IMR-90 (cell line): ENCODE measurements at regions not wholly inside any gene's neighbourhood (a gene's known extent, or its start where the extent isn't known, plus 50 kb on each side); places are given as distances from the start of the nearest gene placed in this dataset.

ENCODE experiments used
- ATAC-seq: fragments of 200-7000 bp; cut with Tn5 transposase; 2 replicates; pipeline ENCODE4 v1.9.1; 2020; ENCODE audit warnings: low read depth, mild to moderate bottlenecking, moderate library complexity
- BruUV-seq: library from RNA; stranded (reverse); fragments of 400-500 nt; replicated peaks from 2 replicates; lab custom pipeline; 2021; lab: Mats Ljungman, UMichigan
- CTCF ChIA-PET: fragments of 300-600 bp; formaldehyde crosslinking; extraction: SDS; loops from one replicate; lab custom pipeline; 2021; ENCODE audit warnings: antibody characterized with exemption; lab: Yijun Ruan, JAX
- POLR2A ChIA-PET: fragments of 300-600 bp; sonication (Branson Sonifier 250); formaldehyde crosslinking; loops from one replicate; lab custom pipeline; 2022; ENCODE audit warnings: antibody characterized with exemption; ENCODE audit not compliant: unreplicated experiment; lab: Charles Lee
- DNase-seq: peaks from one replicate; pipeline ENCODE4 v3.0.0; 2013
- H2AFZ ChIP-seq: replicated peaks from 2 replicates; pipeline ENCODE3; 2013; ENCODE audit warnings: low read length, mild to moderate bottlenecking; ENCODE audit not compliant: poor library complexity
- H2AK5ac ChIP-seq: 2 replicates; pipeline ENCODE4 v1.6.1; 2013; ENCODE audit warnings: low read depth, low read length, inconsistent platforms
- H2AK9ac ChIP-seq: replicated peaks from 2 replicates; pipeline ENCODE3; 2013; ENCODE audit warnings: mild to moderate bottlenecking, low read depth, low read length, moderate library complexity; ENCODE audit not compliant: poor library complexity
- H2BK120ac ChIP-seq: 2 replicates; pipeline ENCODE4 v1.6.1; 2013; ENCODE audit warnings: low read depth, low read length, inconsistent platforms
- H2BK15ac ChIP-seq: 3 replicates; pipeline ENCODE4 v1.6.1; 2013; ENCODE audit warnings: low read depth, low read length, inconsistent platforms
- H2BK20ac ChIP-seq: 2 replicates; pipeline ENCODE4 v1.6.1; 2013; ENCODE audit warnings: low read depth, mild to moderate bottlenecking, inconsistent platforms, low read length, moderate library complexity
- H2BK5ac ChIP-seq: 2 replicates; pipeline ENCODE4 v1.6.1; 2013; ENCODE audit warnings: mild to moderate bottlenecking, low read depth, low read length, inconsistent platforms; ENCODE audit not compliant: poor library complexity, severe bottlenecking
- H3K14ac ChIP-seq: replicated peaks from 2 replicates; pipeline ENCODE4 v1.6.1; 2013; ENCODE audit warnings: low read depth, low read length, inconsistent platforms
- H3K18ac ChIP-seq: 2 replicates; pipeline ENCODE4 v1.6.1; 2013; ENCODE audit warnings: low read depth, low read length, control low read depth
- H3K23ac ChIP-seq: 2 replicates; pipeline ENCODE4 v1.6.1; 2013; ENCODE audit warnings: low read depth, low read length, inconsistent platforms
- H3K27ac ChIP-seq: 2 replicates; pipeline ENCODE4 v1.5.1; 2013; ENCODE audit warnings: mild to moderate bottlenecking, control low read depth, low read length; ENCODE audit not compliant: insufficient read depth
- H3K27me3 ChIP-seq: 2 replicates; pipeline ENCODE4 v1.6.1; 2013; ENCODE audit warnings: low read length; ENCODE audit not compliant: control insufficient read depth, insufficient read depth
- H3K36me3 ChIP-seq: 2 replicates; pipeline ENCODE4 v1.6.1; 2013; ENCODE audit warnings: low read length, mixed read lengths; ENCODE audit not compliant: control insufficient read depth, insufficient read depth
- H3K4ac ChIP-seq: 2 replicates; pipeline ENCODE4 v1.6.1; 2013; ENCODE audit warnings: low read depth, low read length, inconsistent platforms
- H3K4me1 ChIP-seq: 2 replicates; pipeline ENCODE4 v1.6.1; 2013; ENCODE audit warnings: low read length, mixed read lengths; ENCODE audit not compliant: control insufficient read depth, insufficient read depth
- H3K4me2 ChIP-seq: 2 replicates; pipeline ENCODE4 v1.6.1; 2013; ENCODE audit warnings: low read depth, mild to moderate bottlenecking, control low read depth, low read length, moderate library complexity
- H3K4me3 ChIP-seq: 2 replicates; pipeline ENCODE4 v1.5.1; 2013; ENCODE audit warnings: low read depth, mild to moderate bottlenecking, control low read depth, low read length, moderate library complexity; ENCODE audit not compliant: insufficient read depth
- H3K56ac ChIP-seq: 2 replicates; pipeline ENCODE4 v1.6.1; 2013; ENCODE audit warnings: low read length, inconsistent platforms; ENCODE audit not compliant: insufficient read depth; ENCODE audit errors: extremely low read depth
- H3K79me1 ChIP-seq, 2 experiments: 2 replicates each; pipeline ENCODE4 v1.6.1; 2013; ENCODE audit warnings: low read length in 2 of 2, inconsistent platforms in 1 of 2, low read depth in 1 of 2
- H3K9ac ChIP-seq: 2 replicates; pipeline ENCODE4 v1.6.1; 2013; ENCODE audit warnings: low read depth, low read length, control low read depth
- H3K9me1 ChIP-seq: 2 replicates; pipeline ENCODE4 v1.6.1; 2013; ENCODE audit warnings: low read length, inconsistent platforms; ENCODE audit not compliant: insufficient read depth
- H3K9me3 ChIP-seq: 2 replicates; pipeline ENCODE4 v1.6.1; 2013; ENCODE audit warnings: low read length; ENCODE audit not compliant: control insufficient read depth, insufficient read depth
- H4K20me1 ChIP-seq: 2 replicates; pipeline ENCODE4 v1.6.1; 2013; ENCODE audit warnings: low read length, inconsistent platforms; ENCODE audit not compliant: insufficient read depth
- H4K5ac ChIP-seq: 2 replicates; pipeline ENCODE4 v1.6.1; 2013; ENCODE audit warnings: mild to moderate bottlenecking, low read depth, low read length, control low read depth
- H4K8ac ChIP-seq, 2 experiments: 2 replicates each; pipeline ENCODE4 v1.6.1; 2013; ENCODE audit warnings: low read depth in 2 of 2, low read length in 2 of 2, control low read depth in 1 of 2, inconsistent platforms in 1 of 2
- H4K91ac ChIP-seq: 2 replicates; pipeline ENCODE4 v1.6.1; 2013; ENCODE audit warnings: low read depth, low read length, inconsistent platforms; ENCODE audit not compliant: insufficient read depth
- BHLHE40 ChIP-seq: fragments of 150-350 bp; IDR thresholded peaks from 2 replicates; pipeline ENCODE4 v1.6.1; 2016; ENCODE audit warnings: mild to moderate bottlenecking, low read depth, low read length
- CEBPB ChIP-seq: IDR thresholded peaks from 2 replicates; pipeline ENCODE4 v1.6.1; 2012; ENCODE audit warnings: low read depth, low read length, improper control_type of control experiment
- CHD1 ChIP-seq: IDR thresholded peaks from 2 replicates; pipeline ENCODE4 v1.6.1; 2012; ENCODE audit warnings: low read depth, low read length, improper control_type of control experiment
- FOS ChIP-seq: fragments of 150-350 bp; IDR thresholded peaks from 2 replicates; pipeline ENCODE4 v1.6.1; 2016; ENCODE audit warnings: low read depth, low read length
- MAFK ChIP-seq: IDR thresholded peaks from 2 replicates; pipeline ENCODE4 v1.6.1; 2012; ENCODE audit warnings: low read depth, low read length, improper control_type of control experiment
- MAZ ChIP-seq: IDR thresholded peaks from 2 replicates; pipeline ENCODE4 v1.6.1; 2012; ENCODE audit warnings: low read depth, mild to moderate bottlenecking, low read length, improper control_type of control experiment, moderate library complexity, borderline replicate concordance
- MXI1 ChIP-seq: IDR thresholded peaks from 2 replicates; pipeline ENCODE4 v1.6.1; 2012; ENCODE audit warnings: low read depth, mild to moderate bottlenecking, low read length, moderate library complexity, borderline replicate concordance
- NFE2L2 ChIP-seq: fragments of 150-350 bp; IDR thresholded peaks from 2 replicates; pipeline ENCODE4 v1.6.1; 2016; ENCODE audit warnings: low read depth, mild to moderate bottlenecking, low read length
- POLR2A ChIP-seq: IDR thresholded peaks from 2 replicates; pipeline ENCODE4 v1.6.1; 2012; ENCODE audit warnings: mild to moderate bottlenecking, low read depth, low read length
- RAD21 ChIP-seq: IDR thresholded peaks from 2 replicates; pipeline ENCODE4 v1.6.1; 2012; ENCODE audit warnings: low read length, improper control_type of control experiment
- RCOR1 ChIP-seq: IDR thresholded peaks from 2 replicates; pipeline ENCODE4 v1.6.1; 2012; ENCODE audit warnings: mild to moderate bottlenecking, low read length, improper control_type of control experiment; ENCODE audit not compliant: insufficient replicate concordance
- RFX5 ChIP-seq: IDR thresholded peaks from 2 replicates; pipeline ENCODE4 v1.8.0; 2012; ENCODE audit warnings: low read depth, mild to moderate bottlenecking, low read length, moderate library complexity
- SMC3 ChIP-seq: fragments of 150-350 bp; IDR thresholded peaks from 2 replicates; pipeline ENCODE4 v1.6.1; 2016; ENCODE audit warnings: low read depth, mild to moderate bottlenecking, antibody characterized with exemption, low read length, moderate library complexity
- USF2 ChIP-seq: fragments of 150-350 bp; IDR thresholded peaks from 2 replicates; pipeline ENCODE4 v1.6.1; 2017; ENCODE audit warnings: mild to moderate bottlenecking, antibody characterized with exemption, low read length, low read depth
- WGBS, 2 experiments: methylation state at CpG; one replicate each; pipeline versions ENCODE4 v1.1.5 to v1.1.7; 2013; ENCODE audit warnings: missing lambda C conversion rate in 2 of 2; ENCODE audit not compliant: insufficient read length in 1 of 2; ENCODE audit errors: extremely low coverage in 2 of 2; 5-methylcytosine and 5-hydroxymethylcytosine counted together
- dilution Hi-C: fragments of 300-500 bp; cut with HindIII; formaldehyde crosslinking; loops from one replicate; pipeline ENCODE4 v1.14.3; 2018; ENCODE audit warnings: low sequenced_read_pairs; ENCODE audit not compliant: unreplicated experiment
- in situ Hi-C: fragments of 300-500 bp; cut with MboI; formaldehyde crosslinking; loops from 3 replicates; pipeline ENCODE4 v1.14.3; 2019; ENCODE audit warnings: low sequenced_read_pairs, inconsistent platforms, mixed read lengths
- intact Hi-C: fragments of 100-400 bp; cut with micrococcal nuclease; formaldehyde crosslinking; loops from 2 replicates; pipeline ENCODE4 v1.10.0; 2022
- TF ChIP-seq, protein P1 (sequence below): conservative IDR thresholded peaks from 2 replicates; pipeline ENCODE4 v1.5.1; 2012; ENCODE audit warnings: mild to moderate bottlenecking, low read depth, low read length, improper control_type of control experiment
- TF ChIP-seq, protein P2 (sequence below): fragments of 150-350 bp; IDR thresholded peaks from 2 replicates; pipeline ENCODE4 v1.6.1; 2016; ENCODE audit warnings: low read depth, mild to moderate bottlenecking, low read length, moderate library complexity, borderline replicate concordance

DNA sequence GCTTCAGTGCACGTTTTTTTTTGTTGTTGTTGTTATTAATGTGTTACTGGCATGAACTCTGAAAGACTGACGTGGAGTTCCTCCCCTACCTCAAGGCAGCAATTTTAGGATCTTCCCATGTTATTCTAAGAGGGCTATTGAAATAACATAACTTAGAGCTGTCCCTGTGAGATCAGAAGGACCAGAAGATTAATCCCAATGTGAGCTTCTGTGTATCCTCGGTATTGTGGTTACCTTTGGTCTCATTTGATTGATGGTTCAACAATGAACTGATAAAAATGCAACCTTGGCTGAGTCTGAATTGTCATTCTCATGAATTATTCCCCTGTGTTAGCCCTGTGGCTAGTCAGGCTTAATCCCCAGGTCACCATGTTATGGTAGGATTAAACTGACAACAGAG, 394.1 kb downstream of the TRIB2 start:
- in situ Hi-C loops (no loop called here), dilution Hi-C loops (no loop called here), intact Hi-C loops (no loop called here)
- WGBS, 2 experiments, result no CpG with 5 or more reads among the region's 3 CpGs
- Histone ChIP-seq H2BK120ac (no peak overlapping the region), H2BK20ac (no peak overlapping the region), H2AK5ac (no peak overlapping the region), H2BK15ac (no peak overlapping the region), H3K27ac (no peak overlapping the region), H3K56ac (no peak overlapping the region), H3K9me3 (no peaks in the 10 kb centered on the region), H4K20me1 (no peaks in the 10 kb centered on the region), H3K14ac (no peak overlapping the region), H4K5ac (no peak overlapping the region), H3K27me3 (no peaks in the 10 kb centered on the region), H2BK5ac (no peak overlapping the region), H4K91ac (no peak overlapping the region), H3K4me1 (no peaks in the 10 kb centered on the region), H3K36me3 (no peaks in the 10 kb centered on the region), H3K4me2 (no peak overlapping the region), H4K8ac (no peak overlapping the region), H3K18ac (no peak overlapping the region), H3K4ac (no peak overlapping the region), H3K79me1 (no peaks in the 10 kb centered on the region), H3K9me1 (no peaks in the 10 kb centered on the region), H3K23ac (no peak overlapping the region), H2AK9ac (no peak overlapping the region), H2AFZ (no peak overlapping the region), H3K4me3 (no peak overlapping the region), H3K9ac (no peak overlapping the region)
- CTCF ChIA-PET, result no interaction called here
- no peak for DNase-seq
- POLR2A ChIA-PET, result no interaction called here
- ATAC-seq, result no peak
- no TSS peak for BruUV-seq
- TF ChIP-seq MXI1 (no peak), SMC3 (no peak), RAD21 (no peak), MAZ (no peak), POLR2A (no peak), BHLHE40 (no peak), USF2 (no peak), CEBPB (no peak), NFE2L2 (no peak), MAFK (no peak), RCOR1 (no peak), CHD1 (no peak), FOS (no peak), RFX5 (no peak)
- TF ChIP-seq, protein P1, sequence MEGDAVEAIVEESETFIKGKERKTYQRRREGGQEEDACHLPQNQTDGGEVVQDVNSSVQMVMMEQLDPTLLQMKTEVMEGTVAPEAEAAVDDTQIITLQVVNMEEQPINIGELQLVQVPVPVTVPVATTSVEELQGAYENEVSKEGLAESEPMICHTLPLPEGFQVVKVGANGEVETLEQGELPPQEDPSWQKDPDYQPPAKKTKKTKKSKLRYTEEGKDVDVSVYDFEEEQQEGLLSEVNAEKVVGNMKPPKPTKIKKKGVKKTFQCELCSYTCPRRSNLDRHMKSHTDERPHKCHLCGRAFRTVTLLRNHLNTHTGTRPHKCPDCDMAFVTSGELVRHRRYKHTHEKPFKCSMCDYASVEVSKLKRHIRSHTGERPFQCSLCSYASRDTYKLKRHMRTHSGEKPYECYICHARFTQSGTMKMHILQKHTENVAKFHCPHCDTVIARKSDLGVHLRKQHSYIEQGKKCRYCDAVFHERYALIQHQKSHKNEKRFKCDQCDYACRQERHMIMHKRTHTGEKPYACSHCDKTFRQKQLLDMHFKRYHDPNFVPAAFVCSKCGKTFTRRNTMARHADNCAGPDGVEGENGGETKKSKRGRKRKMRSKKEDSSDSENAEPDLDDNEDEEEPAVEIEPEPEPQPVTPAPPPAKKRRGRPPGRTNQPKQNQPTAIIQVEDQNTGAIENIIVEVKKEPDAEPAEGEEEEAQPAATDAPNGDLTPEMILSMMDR, result no peak
- TF ChIP-seq, protein P2, sequence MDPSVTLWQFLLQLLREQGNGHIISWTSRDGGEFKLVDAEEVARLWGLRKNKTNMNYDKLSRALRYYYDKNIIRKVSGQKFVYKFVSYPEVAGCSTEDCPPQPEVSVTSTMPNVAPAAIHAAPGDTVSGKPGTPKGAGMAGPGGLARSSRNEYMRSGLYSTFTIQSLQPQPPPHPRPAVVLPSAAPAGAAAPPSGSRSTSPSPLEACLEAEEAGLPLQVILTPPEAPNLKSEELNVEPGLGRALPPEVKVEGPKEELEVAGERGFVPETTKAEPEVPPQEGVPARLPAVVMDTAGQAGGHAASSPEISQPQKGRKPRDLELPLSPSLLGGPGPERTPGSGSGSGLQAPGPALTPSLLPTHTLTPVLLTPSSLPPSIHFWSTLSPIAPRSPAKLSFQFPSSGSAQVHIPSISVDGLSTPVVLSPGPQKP, result no peak
